Calu3 (cell line): ENCODE measurements at regions not wholly inside any gene's neighbourhood (a gene's known extent, or its start where the extent isn't known, plus 50 kb on each side); places are given as distances from the start of the nearest gene placed in this dataset.

ENCODE experiments used
- BruUV-seq: library from RNA; stranded (reverse); fragments of 400-500 nt; replicated peaks from 2 replicates; lab custom pipeline; 2021; lab: Mats Ljungman, UMichigan
- CTCF ChIA-PET: fragments of 300-600 bp; sonication (Branson Sonifier 250); formaldehyde crosslinking; loops from one replicate; lab custom pipeline; 2022; ENCODE audit warnings: antibody characterized with exemption; lab: Charles Lee
- DNase-seq: peaks from one replicate; pipeline ENCODE4 v3.0.0; 2022
- H3K27ac Mint-ChIP-seq: one replicate; pipeline ENCODE4 v1.8.0; 2022; ENCODE audit warnings: mixed read lengths; ENCODE audit not compliant: unreplicated experiment
- H3K27me3 Mint-ChIP-seq: one replicate; pipeline ENCODE4 v1.8.0; 2022; ENCODE audit warnings: mixed read lengths; ENCODE audit not compliant: unreplicated experiment
- H3K36me3 Mint-ChIP-seq: one replicate; pipeline ENCODE4 v1.8.0; 2022; ENCODE audit warnings: mild to moderate bottlenecking, moderate library complexity, mixed read lengths; ENCODE audit not compliant: insufficient read depth, unreplicated experiment
- H3K4me1 Mint-ChIP-seq: one replicate; pipeline ENCODE4 v1.8.0; 2022; ENCODE audit warnings: mild to moderate bottlenecking, low read depth, mixed read lengths; ENCODE audit not compliant: unreplicated experiment
- H3K4me3 Mint-ChIP-seq: one replicate; pipeline ENCODE4 v1.8.0; 2022; ENCODE audit warnings: mild to moderate bottlenecking, low read depth, moderate library complexity, mixed read lengths; ENCODE audit not compliant: unreplicated experiment
- H3K9me3 Mint-ChIP-seq: one replicate; pipeline ENCODE4 v1.8.0; 2022; ENCODE audit warnings: low read depth, mixed read lengths; ENCODE audit not compliant: unreplicated experiment
- CTCF ChIP-seq: fragments of 200-600 bp; IDR thresholded peaks from one replicate; pipeline ENCODE4 v1.8.0; 2022; ENCODE audit warnings: antibody characterized with exemption; ENCODE audit not compliant: unreplicated experiment
- intact Hi-C: fragments of 100-400 bp; cut with micrococcal nuclease; formaldehyde crosslinking; loops from one replicate; pipeline ENCODE4 v1.10.0; 2022; ENCODE audit not compliant: unreplicated experiment

GRCh38 chr1:213561870-213562269 is 425.9 kb upstream of the PROX1 start:
- no peak overlapping the region for H3K4me3 Mint-ChIP-seq
- CTCF ChIA-PET, result no interaction called here
- no peaks in the 10 kb centered on the region for H3K9me3 Mint-ChIP-seq
- no TSS peak for BruUV-seq
- no peaks in the 10 kb centered on the region for H3K36me3 Mint-ChIP-seq
- no peak for DNase-seq
- H3K27ac Mint-ChIP-seq, result no peak overlapping the region
- no peaks in the 10 kb centered on the region for H3K4me1 Mint-ChIP-seq
- no peak for TF ChIP-seq CTCF
- intact Hi-C loops, result loop anchor here (5.0 to 10.0 kb wide), 3 partner anchors 190 to 440 kb away; no protein-coding TSS in a partner anchor
- H3K27me3 Mint-ChIP-seq, result peaks cover 5% of the 10 kb centered on the region

GRCh38 chr1:213564215-213564659 is 423.5 kb upstream of the PROX1 start:
- no peaks in the 10 kb centered on the region for H3K36me3 Mint-ChIP-seq
- no peaks in the 10 kb centered on the region for H3K9me3 Mint-ChIP-seq
- peak; percentile 24 for DNase-seq
- no peak overlapping the region for H3K4me3 Mint-ChIP-seq
- CTCF ChIA-PET, result no interaction called here
- no peaks in the 10 kb centered on the region for H3K27me3 Mint-ChIP-seq
- peak; percentile 18 for TF ChIP-seq CTCF
- H3K27ac Mint-ChIP-seq, result no peak overlapping the region
- intact Hi-C loops, result loop anchor here (1.0 to 10.0 kb wide), 4 partner anchors 192 to 559 kb away; no protein-coding TSS in a partner anchor
- no peaks in the 10 kb centered on the region for H3K4me1 Mint-ChIP-seq
- BruUV-seq, result no TSS peak

GRCh38 chr1:213568929-213569815 is 418.6 kb upstream of the PROX1 start:
- intact Hi-C loops, result loop anchor here (10.0 kb wide), 1 partner anchor 324 kb away; no protein-coding TSS in a partner anchor
- Mint-ChIP-seq H3K27me3 (peaks cover 20% of the 10 kb centered on the region), H3K4me1 (no peaks in the 10 kb centered on the region), H3K4me3 (no peak overlapping the region), H3K27ac (no peak overlapping the region), H3K36me3 (no peaks in the 10 kb centered on the region), H3K9me3 (no peaks in the 10 kb centered on the region)
- no TSS peak for BruUV-seq
- CTCF ChIA-PET, result interaction anchor here (1.2 kb wide), 1 partner anchor 10 kb away, joined by 3 read pairs; no protein-coding TSS in a partner anchor
- DNase-seq, result no peak
- no peak for TF ChIP-seq CTCF

- H3K4me1 Mint-ChIP-seq, result no peaks in the 10 kb centered on the region
- H3K4me3 Mint-ChIP-seq, result no peak overlapping the region
- H3K27ac Mint-ChIP-seq, result no peak overlapping the region
- H3K27me3 Mint-ChIP-seq, result peaks cover 20% of the 10 kb centered on the region
- no peaks in the 10 kb centered on the region for H3K9me3 Mint-ChIP-seq
- DNase-seq, result no peak
- H3K36me3 Mint-ChIP-seq, result no peaks in the 10 kb centered on the region
- intact Hi-C loops, result loop anchor here (10.0 kb wide), 1 partner anchor 325 kb away; no protein-coding TSS in a partner anchor
- no peak for TF ChIP-seq CTCF
- CTCF ChIA-PET, result no interaction called here
- BruUV-seq, result no TSS peak
Measured at GRCh38 chr1:213569816-213570150, 418.0 kb upstream of the PROX1 start.
